ENCODE measurements at regions not wholly inside any gene's neighbourhood (a gene's known extent, or its start where the extent isn't known, plus 50 kb on each side); places are given as distances from the start of the nearest gene placed in this dataset.
A peak's percentile ranks its signal among the peaks of the same experiment; 100 is the strongest.

DNA sequence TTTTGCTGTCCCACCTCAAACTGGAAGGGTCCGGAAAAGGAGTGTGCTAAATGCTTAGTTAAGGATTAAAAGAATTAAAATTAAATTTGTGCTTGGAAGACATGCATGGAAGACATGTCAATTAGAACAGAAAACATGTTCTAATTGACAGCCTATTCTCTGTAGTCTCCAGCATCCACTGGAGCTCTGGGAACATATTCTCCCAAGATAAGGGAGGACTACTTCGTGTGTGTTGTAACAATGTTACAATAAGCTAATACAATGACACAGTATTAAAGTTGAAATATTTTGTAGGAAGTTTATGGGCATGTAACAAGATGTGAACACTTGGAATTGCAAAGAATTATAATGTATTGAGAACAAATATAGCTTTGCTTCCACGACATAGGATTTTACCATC lies 567.4 kb upstream of the CITED2 start:
- Histone ChIP-seq H3K9ac (ENCODE audit: low read length) (no peak overlapping the region), H3K18ac (ENCODE audit: low read length) (no peak overlapping the region), H3K27me3 (ENCODE audit: insufficient read depth, low read length, poor library complexity) (no peaks in the 10 kb centered on the region), H2BK15ac (replicated peaks; ENCODE audit: low read depth) (no peak overlapping the region), H4K5ac (ENCODE audit: low read length) (no peak overlapping the region), H3K4me3 (ENCODE audit: low read length) (no peak overlapping the region), H3K4me1 (ENCODE audit: control insufficient read depth, low read depth, low read length) (peaks cover 9% of the 10 kb centered on the region), H2AK5ac (ENCODE audit: low read length) (no peak overlapping the region), H3K79me2 (ENCODE audit: control insufficient read depth, insufficient read depth, low read length) (no peaks in the 10 kb centered on the region), H3K23ac (ENCODE audit: low read length) (no peak overlapping the region), H3K4ac (ENCODE audit: low read depth, low read length) (no peak overlapping the region), H2BK5ac (ENCODE audit: low read length) (no peak overlapping the region), H3K36me3 (ENCODE audit: control insufficient read depth, insufficient read depth, low read length) (no peaks in the 10 kb centered on the region), H3K4me2 (ENCODE audit: low read length) (no peak overlapping the region), H3K79me1 (ENCODE audit: low read length) (no peaks in the 10 kb centered on the region), H3K27ac (ENCODE audit: low read depth, low read length) (no peak overlapping the region), H2BK120ac (ENCODE audit: low read depth, low read length) (no peak overlapping the region), H3K56ac (ENCODE audit: low read length) (no peak overlapping the region), H4K8ac (ENCODE audit: low read depth, low read length) (no peak overlapping the region)
- WGBS (ENCODE audit: extremely low coverage, insufficient coverage, low lambda C conversion rate): no CpG with 5 or more reads among the region's 3 CpGs
- no peak for DNase-seq

DNA sequence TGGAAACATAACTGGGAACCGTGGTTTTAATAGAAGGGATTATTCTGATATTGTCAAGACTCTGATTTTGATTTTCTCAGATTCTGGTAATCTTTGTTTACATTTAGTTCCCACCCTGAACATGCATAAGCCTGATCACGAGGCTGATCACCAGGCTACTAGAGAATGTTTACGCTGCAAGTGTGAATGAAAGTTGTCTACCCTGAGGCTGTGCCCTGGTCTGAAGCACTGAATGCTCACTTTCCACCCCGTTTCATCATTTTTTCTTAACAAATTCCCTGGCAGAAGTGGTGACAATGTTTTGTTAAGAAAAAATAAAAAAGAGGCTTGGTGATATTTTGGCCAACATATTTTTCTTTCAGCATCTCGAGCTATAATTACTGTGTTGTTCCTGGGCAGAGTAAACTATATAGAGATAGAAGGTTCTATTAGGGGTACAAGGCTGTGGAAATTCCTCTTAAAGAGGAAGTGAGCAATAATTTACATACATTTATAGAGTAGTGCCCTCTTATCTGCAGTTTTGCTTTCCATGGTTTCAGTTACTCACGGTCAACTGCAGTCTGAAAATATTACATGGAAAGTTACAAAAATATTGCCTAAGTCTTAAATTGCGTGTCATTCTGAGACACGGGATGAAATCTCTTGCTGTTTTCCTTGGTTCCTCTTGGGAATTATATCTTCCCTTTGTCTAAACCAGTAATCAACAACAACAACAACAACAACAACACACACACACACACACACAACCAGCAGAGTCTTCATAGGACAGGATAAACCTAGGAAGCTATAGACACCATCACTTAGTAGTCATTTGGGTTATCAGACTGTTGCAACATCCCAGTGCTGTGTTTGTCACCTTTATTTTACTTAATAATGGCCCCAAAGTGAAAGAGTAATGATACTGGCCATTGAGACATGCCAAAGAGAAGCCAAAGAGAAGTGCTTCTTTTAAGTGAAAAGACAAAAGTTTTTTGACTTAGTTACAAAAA lies 566.6 kb upstream of the CITED2 start:
- no peak overlapping the region for H3K56ac ChIP-seq (ENCODE audit: low read length)
- H3K27ac ChIP-seq (ENCODE audit: low read depth, low read length): no peak overlapping the region
- no peak overlapping the region for H4K5ac ChIP-seq (ENCODE audit: low read length)
- no peak overlapping the region for H3K9ac ChIP-seq (ENCODE audit: low read length)
- no peak overlapping the region for H3K23ac ChIP-seq (ENCODE audit: low read length)
- H3K4ac ChIP-seq (ENCODE audit: low read depth, low read length): no peak overlapping the region
- H3K18ac ChIP-seq (ENCODE audit: low read length): peak overlapping the region; percentile 28
- peak; percentile 83 for DNase-seq
- no peak overlapping the region for H2BK120ac ChIP-seq (ENCODE audit: low read depth, low read length)
- no peaks in the 10 kb centered on the region for H3K27me3 ChIP-seq (ENCODE audit: insufficient read depth, low read length, poor library complexity)
- H2BK15ac ChIP-seq (replicated peaks; ENCODE audit: low read depth): no peak overlapping the region
- H3K79me1 ChIP-seq (ENCODE audit: low read length): no peaks in the 10 kb centered on the region
- H3K4me1 ChIP-seq (ENCODE audit: control insufficient read depth, low read depth, low read length): peaks cover 9% of the 10 kb centered on the region
- H3K79me2 ChIP-seq (ENCODE audit: control insufficient read depth, insufficient read depth, low read length): no peaks in the 10 kb centered on the region
- no peak overlapping the region for H2AK5ac ChIP-seq (ENCODE audit: low read length)
- WGBS (ENCODE audit: extremely low coverage, insufficient coverage, low lambda C conversion rate): no CpG with 5 or more reads among the region's 8 CpGs
- H4K8ac ChIP-seq (ENCODE audit: low read depth, low read length): no peak overlapping the region
- no peak overlapping the region for H3K4me3 ChIP-seq (ENCODE audit: low read length)
- H3K36me3 ChIP-seq (ENCODE audit: control insufficient read depth, insufficient read depth, low read length): no peaks in the 10 kb centered on the region
- no peak overlapping the region for H3K4me2 ChIP-seq (ENCODE audit: low read length)
- H2BK5ac ChIP-seq (ENCODE audit: low read length): no peak overlapping the region

DNA sequence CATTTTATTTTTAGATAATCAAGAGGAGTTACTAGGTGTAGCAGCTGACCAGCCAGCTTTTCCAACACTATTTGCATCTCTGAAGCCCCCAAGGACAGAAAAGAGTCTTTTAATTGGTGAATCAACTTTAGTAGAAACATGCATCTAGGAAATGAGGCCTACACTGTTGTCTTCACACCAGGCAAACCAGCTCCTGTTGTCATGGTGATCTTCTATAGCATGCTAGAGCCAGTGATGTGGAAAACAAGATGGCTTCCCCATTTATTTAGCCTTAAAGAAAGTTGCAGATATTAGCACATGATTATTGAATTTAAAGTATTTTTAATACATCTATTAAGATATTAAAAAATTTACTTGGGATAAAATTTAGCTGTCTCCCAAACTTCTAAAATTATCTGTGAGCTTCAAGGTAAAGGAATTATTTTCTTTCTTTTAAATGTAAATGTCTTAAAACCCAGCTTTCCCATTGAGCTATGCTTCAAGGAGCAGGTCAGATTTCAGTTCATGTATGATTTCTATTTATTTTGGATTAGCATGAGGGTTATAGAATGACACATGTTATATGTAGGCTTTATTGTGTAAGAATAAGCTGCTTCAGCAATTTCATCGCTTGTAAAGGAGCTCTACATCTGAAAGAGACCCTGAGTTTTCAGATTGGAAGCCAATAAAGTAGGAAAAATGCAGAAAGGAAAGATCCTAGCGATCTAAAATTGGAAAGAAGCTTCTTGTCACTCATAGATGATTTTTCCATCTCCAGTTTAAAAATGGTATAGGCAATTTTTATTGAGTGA lies 564.9 kb upstream of the CITED2 start:
- Histone ChIP-seq H3K4ac (ENCODE audit: low read depth, low read length) (no peak overlapping the region), H3K4me2 (ENCODE audit: low read length) (no peak overlapping the region), H3K9ac (ENCODE audit: low read length) (no peak overlapping the region), H4K5ac (ENCODE audit: low read length) (no peak overlapping the region), H2BK5ac (ENCODE audit: low read length) (no peak overlapping the region), H3K18ac (ENCODE audit: low read length) (no peak overlapping the region), H2BK15ac (replicated peaks; ENCODE audit: low read depth) (no peak overlapping the region), H3K36me3 (ENCODE audit: control insufficient read depth, insufficient read depth, low read length) (no peaks in the 10 kb centered on the region), H4K8ac (ENCODE audit: low read depth, low read length) (no peak overlapping the region), H3K79me1 (ENCODE audit: low read length) (no peaks in the 10 kb centered on the region), H3K27ac (ENCODE audit: low read depth, low read length) (no peak overlapping the region), H3K4me1 (ENCODE audit: control insufficient read depth, low read depth, low read length) (peaks cover 9% of the 10 kb centered on the region), H3K79me2 (ENCODE audit: control insufficient read depth, insufficient read depth, low read length) (no peaks in the 10 kb centered on the region), H3K23ac (ENCODE audit: low read length) (no peak overlapping the region), H2AK5ac (ENCODE audit: low read length) (no peak overlapping the region), H2BK120ac (ENCODE audit: low read depth, low read length) (no peak overlapping the region), H3K56ac (ENCODE audit: low read length) (no peak overlapping the region), H3K4me3 (ENCODE audit: low read length) (no peak overlapping the region), H3K27me3 (ENCODE audit: insufficient read depth, low read length, poor library complexity) (no peaks in the 10 kb centered on the region)
- DNase-seq: peak; percentile 87
- no CpG with 5 or more reads among the region's 2 CpGs for WGBS (ENCODE audit: extremely low coverage, insufficient coverage, low lambda C conversion rate)

DNA sequence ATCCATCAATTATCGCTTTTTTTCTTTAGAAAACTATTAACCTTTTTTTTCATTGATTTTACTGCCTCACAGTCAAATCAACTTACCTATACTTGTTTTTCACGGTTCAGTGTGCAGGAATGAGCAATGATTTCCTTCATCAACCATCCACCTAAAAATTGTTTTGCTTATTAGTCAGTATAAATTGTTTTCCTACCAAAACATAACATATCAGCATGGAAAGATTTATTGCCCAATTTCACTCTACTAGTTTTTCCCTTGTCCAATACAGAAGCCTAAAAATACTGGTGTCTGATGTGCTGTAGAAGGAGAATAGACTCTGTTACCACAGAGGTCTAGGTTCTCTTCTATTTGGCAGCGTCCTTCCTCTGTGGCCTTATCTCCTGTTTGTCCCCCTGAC lies 558.2 kb upstream of the CITED2 start:
- Histone ChIP-seq H2BK120ac (ENCODE audit: low read depth, low read length) (peak overlapping the region; percentile 12), H3K36me3 (ENCODE audit: control insufficient read depth, insufficient read depth, low read length) (no peaks in the 10 kb centered on the region), H3K9ac (ENCODE audit: low read length) (no peak overlapping the region), H3K4ac (ENCODE audit: low read depth, low read length) (no peak overlapping the region), H4K5ac (ENCODE audit: low read length) (no peak overlapping the region), H3K23ac (ENCODE audit: low read length) (no peak overlapping the region), H4K8ac (ENCODE audit: low read depth, low read length) (no peak overlapping the region), H3K56ac (ENCODE audit: low read length) (no peak overlapping the region), H2BK5ac (ENCODE audit: low read length) (no peak overlapping the region), H2AK5ac (ENCODE audit: low read length) (no peak overlapping the region), H2BK15ac (replicated peaks; ENCODE audit: low read depth) (no peak overlapping the region), H3K79me1 (ENCODE audit: low read length) (no peaks in the 10 kb centered on the region), H3K18ac (ENCODE audit: low read length) (no peak overlapping the region), H3K4me1 (ENCODE audit: control insufficient read depth, low read depth, low read length) (no peaks in the 10 kb centered on the region), H3K4me3 (ENCODE audit: low read length) (no peak overlapping the region), H3K4me2 (ENCODE audit: low read length) (no peak overlapping the region), H3K27ac (ENCODE audit: low read depth, low read length) (no peak overlapping the region), H3K27me3 (ENCODE audit: insufficient read depth, low read length, poor library complexity) (no peaks in the 10 kb centered on the region), H3K79me2 (ENCODE audit: control insufficient read depth, insufficient read depth, low read length) (no peaks in the 10 kb centered on the region)
- no peak for DNase-seq
- 100% methylated on average over 1 of the region's 3 CpGs for WGBS (ENCODE audit: extremely low coverage, insufficient coverage, low lambda C conversion rate)

DNA sequence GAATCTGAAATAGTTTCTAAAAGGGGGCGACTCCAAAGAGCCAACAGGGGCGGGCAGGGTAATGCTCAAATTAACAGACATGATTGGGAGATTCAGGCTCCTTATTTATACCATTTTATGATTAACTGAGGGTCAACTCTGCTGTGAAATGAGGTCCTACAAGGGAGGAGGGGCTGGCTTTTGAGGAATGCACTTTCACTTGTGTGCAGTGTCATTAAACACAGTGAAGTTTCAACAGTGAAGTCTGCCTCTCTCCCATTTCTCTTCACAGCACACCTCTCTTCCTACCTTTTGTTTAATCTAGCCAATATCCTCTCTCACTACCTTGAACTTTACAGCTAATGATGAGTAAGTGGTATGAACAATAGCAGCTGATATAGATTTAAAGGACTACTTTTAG lies 557.3 kb upstream of the CITED2 start:
- Histone ChIP-seq H3K79me1 (ENCODE audit: low read length) (no peaks in the 10 kb centered on the region), H3K4me2 (ENCODE audit: low read length) (no peak overlapping the region)

More for the DNA sequence above, 557.3 kb upstream of the CITED2 start:
- H3K56ac ChIP-seq (ENCODE audit: low read length): no peak overlapping the region
- no peak overlapping the region for H2BK5ac ChIP-seq (ENCODE audit: low read length)
- no peak overlapping the region for H2BK120ac ChIP-seq (ENCODE audit: low read depth, low read length)
- H3K79me2 ChIP-seq (ENCODE audit: control insufficient read depth, insufficient read depth, low read length): no peaks in the 10 kb centered on the region
- H2AK5ac ChIP-seq (ENCODE audit: low read length): no peak overlapping the region
- no peak overlapping the region for H4K5ac ChIP-seq (ENCODE audit: low read length)
- H3K27me3 ChIP-seq (ENCODE audit: insufficient read depth, low read length, poor library complexity): no peaks in the 10 kb centered on the region
- H4K8ac ChIP-seq (ENCODE audit: low read depth, low read length): no peak overlapping the region
- no peak overlapping the region for H3K4ac ChIP-seq (ENCODE audit: low read depth, low read length)
- no peaks in the 10 kb centered on the region for H3K4me1 ChIP-seq (ENCODE audit: control insufficient read depth, low read depth, low read length)
- no peak overlapping the region for H3K9ac ChIP-seq (ENCODE audit: low read length)
- H3K36me3 ChIP-seq (ENCODE audit: control insufficient read depth, insufficient read depth, low read length): no peaks in the 10 kb centered on the region
- no peak overlapping the region for H3K23ac ChIP-seq (ENCODE audit: low read length)
- H3K18ac ChIP-seq (ENCODE audit: low read length): peak overlapping the region; percentile 28
- H3K4me3 ChIP-seq (ENCODE audit: low read length): no peak overlapping the region
- DNase-seq: no peak
- no peak overlapping the region for H2BK15ac ChIP-seq (replicated peaks; ENCODE audit: low read depth)
- no peak overlapping the region for H3K27ac ChIP-seq (ENCODE audit: low read depth, low read length)
- WGBS (ENCODE audit: extremely low coverage, insufficient coverage, low lambda C conversion rate): no CpG with 5 or more reads among the region's 2 CpGs

All from mesendoderm (in vitro differentiated cells).